ENCODE measurements at regions not wholly inside any gene's neighbourhood (a gene's known extent, or its start where the extent isn't known, plus 50 kb on each side); places are given as distances from the start of the nearest gene placed in this dataset.

DNA sequence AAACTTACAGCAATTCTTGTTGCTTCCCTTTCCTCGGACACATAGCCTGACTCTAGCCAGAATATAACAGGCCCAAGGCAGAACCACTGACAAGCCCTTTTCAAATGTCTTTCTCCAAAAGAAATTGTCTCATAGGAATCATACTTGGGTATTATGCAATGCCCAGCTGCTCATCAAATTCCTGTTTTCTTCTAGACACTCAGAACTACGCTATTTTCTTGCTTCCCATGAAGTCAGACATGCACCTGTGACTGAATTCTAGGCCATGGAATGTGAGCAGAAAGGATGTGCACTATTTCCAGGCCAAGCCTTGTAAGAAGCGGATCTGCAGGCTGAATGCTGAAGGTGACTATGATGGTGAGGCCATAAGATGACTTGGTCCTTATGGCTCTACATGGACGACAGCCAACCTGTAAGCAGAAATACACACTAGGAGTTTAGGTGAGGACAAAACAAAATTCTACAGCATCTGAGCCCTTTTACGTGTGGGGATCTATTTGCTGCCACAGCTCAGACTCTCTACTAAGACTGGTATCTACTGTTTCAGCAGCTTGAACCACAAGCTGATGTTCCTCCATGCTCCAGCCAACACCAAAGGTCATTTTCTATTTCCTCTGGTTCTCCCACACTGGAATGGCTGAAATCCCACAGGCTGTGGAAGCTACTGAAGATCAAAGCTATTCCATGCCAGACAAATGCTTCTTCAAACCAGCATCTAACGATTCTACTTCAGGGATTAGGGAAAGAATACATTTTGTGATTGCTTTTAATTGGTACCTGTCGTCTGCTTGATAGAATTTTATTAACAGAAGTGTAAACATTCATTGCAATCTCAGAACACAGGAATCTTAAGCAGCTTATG, 378.7 kb downstream of the RBM43 start:
- no peak for TF ChIP-seq POLR2A (IDR thresholded peaks at IDR 0.05)
- TF ChIP-seq, protein P1, sequence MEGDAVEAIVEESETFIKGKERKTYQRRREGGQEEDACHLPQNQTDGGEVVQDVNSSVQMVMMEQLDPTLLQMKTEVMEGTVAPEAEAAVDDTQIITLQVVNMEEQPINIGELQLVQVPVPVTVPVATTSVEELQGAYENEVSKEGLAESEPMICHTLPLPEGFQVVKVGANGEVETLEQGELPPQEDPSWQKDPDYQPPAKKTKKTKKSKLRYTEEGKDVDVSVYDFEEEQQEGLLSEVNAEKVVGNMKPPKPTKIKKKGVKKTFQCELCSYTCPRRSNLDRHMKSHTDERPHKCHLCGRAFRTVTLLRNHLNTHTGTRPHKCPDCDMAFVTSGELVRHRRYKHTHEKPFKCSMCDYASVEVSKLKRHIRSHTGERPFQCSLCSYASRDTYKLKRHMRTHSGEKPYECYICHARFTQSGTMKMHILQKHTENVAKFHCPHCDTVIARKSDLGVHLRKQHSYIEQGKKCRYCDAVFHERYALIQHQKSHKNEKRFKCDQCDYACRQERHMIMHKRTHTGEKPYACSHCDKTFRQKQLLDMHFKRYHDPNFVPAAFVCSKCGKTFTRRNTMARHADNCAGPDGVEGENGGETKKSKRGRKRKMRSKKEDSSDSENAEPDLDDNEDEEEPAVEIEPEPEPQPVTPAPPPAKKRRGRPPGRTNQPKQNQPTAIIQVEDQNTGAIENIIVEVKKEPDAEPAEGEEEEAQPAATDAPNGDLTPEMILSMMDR (IDR thresholded peaks at IDR 0.05): no peak

All from testis (tissue), 2 donors.